Lower lobe of right lung (tissue), 2 donors: ENCODE measurements at regions not wholly inside any gene's neighbourhood (a gene's known extent, or its start where the extent isn't known, plus 50 kb on each side); places are given as distances from the start of the nearest gene placed in this dataset.

Source experiments
- ATAC-seq, 2 donors: fragments of 200-7000 bp; cut with Tn5 transposase; one replicate each; pipeline ENCODE4 v1.9.1; 2020 to 2022; ENCODE audit warnings: mild to moderate bottlenecking in 2 of 2, moderate library complexity in 2 of 2
- DNase-seq: peaks from one replicate; pipeline ENCODE4 v3.0.0-alpha.2; 2020
- H3K27ac ChIP-seq: fragments of 200-600 bp; one replicate; pipeline ENCODE4 v1.8.0; 2022
- H3K27me3 ChIP-seq: fragments of 200-600 bp; one replicate; pipeline ENCODE4 v1.8.0; 2022; ENCODE audit warnings: low read depth
- H3K36me3 ChIP-seq: fragments of 200-600 bp; one replicate; pipeline ENCODE4 v1.8.0; 2022; ENCODE audit warnings: mild to moderate bottlenecking
- H3K4me1 ChIP-seq: fragments of 200-600 bp; one replicate; pipeline ENCODE4 v1.8.0; 2022
- H3K4me3 ChIP-seq: fragments of 200-600 bp; one replicate; pipeline ENCODE4 v1.8.0; 2022; ENCODE audit warnings: mild to moderate bottlenecking
- H3K9me3 ChIP-seq: fragments of 200-600 bp; one replicate; pipeline ENCODE4 v1.8.0; 2022
- intact Hi-C: fragments of 100-400 bp; cut with DNase I; formaldehyde crosslinking; loops from one replicate; pipeline ENCODE4 v1.11.0; 2022
- TF ChIP-seq, protein P1 (sequence below): fragments of 200-600 bp; IDR thresholded peaks from one replicate; pipeline ENCODE4 v1.8.0; 2022; ENCODE audit warnings: antibody characterized with exemption, mild to moderate bottlenecking
- donor health status: DM: no; HTN: yes; CAD: no; lungs with severe emphysema.

DNA sequence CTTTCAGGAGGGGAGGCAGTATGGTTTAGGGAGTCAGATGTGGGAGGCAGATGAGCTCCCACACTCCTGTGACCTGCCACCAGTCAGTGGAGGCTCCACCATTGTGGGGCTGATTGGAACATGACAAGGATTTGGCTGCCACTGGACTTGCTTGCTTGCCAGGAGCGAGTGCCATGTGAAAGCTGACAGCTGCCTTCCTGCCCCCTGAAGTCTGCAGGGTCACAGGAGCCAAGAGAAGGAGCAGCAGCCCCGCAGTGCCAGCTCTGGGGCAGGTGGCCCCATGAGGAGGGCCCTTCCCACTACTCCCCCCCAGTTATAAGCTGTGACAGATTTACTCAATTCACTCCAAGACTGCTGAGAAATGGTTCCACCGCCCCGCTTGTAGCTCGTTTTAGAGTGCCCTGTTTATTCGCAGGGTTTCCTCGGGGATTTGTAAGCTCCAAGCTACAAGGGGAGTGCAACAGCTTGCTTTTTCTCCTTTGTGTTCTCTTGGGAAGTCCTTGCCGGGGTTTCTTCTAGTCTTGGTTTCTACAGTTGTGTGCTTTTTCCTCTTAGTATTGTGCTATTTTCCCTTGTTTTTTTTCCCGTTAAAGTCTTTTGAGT is 414.3 kb downstream of the MEIS1 start:
- TF ChIP-seq, protein P1, sequence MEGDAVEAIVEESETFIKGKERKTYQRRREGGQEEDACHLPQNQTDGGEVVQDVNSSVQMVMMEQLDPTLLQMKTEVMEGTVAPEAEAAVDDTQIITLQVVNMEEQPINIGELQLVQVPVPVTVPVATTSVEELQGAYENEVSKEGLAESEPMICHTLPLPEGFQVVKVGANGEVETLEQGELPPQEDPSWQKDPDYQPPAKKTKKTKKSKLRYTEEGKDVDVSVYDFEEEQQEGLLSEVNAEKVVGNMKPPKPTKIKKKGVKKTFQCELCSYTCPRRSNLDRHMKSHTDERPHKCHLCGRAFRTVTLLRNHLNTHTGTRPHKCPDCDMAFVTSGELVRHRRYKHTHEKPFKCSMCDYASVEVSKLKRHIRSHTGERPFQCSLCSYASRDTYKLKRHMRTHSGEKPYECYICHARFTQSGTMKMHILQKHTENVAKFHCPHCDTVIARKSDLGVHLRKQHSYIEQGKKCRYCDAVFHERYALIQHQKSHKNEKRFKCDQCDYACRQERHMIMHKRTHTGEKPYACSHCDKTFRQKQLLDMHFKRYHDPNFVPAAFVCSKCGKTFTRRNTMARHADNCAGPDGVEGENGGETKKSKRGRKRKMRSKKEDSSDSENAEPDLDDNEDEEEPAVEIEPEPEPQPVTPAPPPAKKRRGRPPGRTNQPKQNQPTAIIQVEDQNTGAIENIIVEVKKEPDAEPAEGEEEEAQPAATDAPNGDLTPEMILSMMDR: no peak
- H3K27ac ChIP-seq: no peak overlapping the region
- peaks cover 21% of the 10 kb centered on the region for H3K4me1 ChIP-seq
- ATAC-seq (peak in 1 of 2 donors; percentile 32), DNase-seq (no peak)
- H3K36me3 ChIP-seq: no peaks in the 10 kb centered on the region
- no peaks in the 10 kb centered on the region for H3K27me3 ChIP-seq
- intact Hi-C loops: no loop called here
- no peaks in the 10 kb centered on the region for H3K9me3 ChIP-seq
- no peak overlapping the region for H3K4me3 ChIP-seq

DNA sequence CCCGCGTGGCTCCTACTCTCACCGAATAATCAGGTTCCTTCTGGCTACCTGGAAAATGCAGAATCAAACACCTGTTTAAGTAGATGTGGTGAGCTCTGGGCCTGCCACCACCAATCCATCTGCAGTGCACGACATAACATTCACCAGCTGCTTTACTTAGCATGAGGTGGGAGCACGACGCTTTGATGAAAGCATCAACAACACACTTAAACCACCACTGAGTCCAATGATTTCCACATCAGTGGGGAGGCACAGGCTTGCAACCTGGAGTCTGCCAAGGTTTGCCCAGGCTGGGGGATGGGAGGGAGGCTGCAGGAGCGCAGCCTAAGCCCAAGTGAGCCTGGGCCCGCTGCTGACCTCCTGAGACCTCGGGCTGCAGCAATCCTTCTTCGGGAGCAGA is 415.5 kb downstream of the MEIS1 start:
- no peaks in the 10 kb centered on the region for H3K27me3 ChIP-seq
- no peak overlapping the region for H3K4me3 ChIP-seq
- no peaks in the 10 kb centered on the region for H3K36me3 ChIP-seq
- TF ChIP-seq, protein P1: no peak
- H3K27ac ChIP-seq: no peak overlapping the region
- peaks cover 22% of the 10 kb centered on the region for H3K4me1 ChIP-seq
- intact Hi-C loops: no loop called here
- no peak for ATAC-seq
- H3K9me3 ChIP-seq: no peaks in the 10 kb centered on the region
- no peak for DNase-seq

DNA sequence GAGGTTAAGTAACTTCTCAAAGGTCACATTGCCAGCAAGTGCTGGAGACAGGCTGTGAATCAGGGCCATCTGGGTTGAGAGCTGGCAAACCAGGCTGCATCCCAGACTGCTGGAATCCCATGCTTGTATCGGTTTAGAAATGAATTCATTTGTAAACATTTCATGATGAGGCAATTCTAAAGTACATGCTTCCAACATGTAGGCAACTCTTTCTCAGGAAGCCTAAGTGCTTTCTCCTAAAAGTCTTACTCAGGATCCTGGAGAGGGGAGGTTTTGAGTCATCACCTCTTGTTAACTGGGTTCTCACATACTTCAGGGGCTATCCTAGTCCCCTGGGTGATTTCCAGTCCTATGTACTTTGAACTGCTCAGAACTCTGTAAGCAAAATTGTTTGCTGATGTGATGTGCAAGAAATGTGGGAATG is 416.5 kb downstream of the MEIS1 start:
- Histone ChIP-seq H3K27ac (no peak overlapping the region), H3K36me3 (no peaks in the 10 kb centered on the region), H3K27me3 (no peaks in the 10 kb centered on the region), H3K4me1 (peaks cover 22% of the 10 kb centered on the region), H3K9me3 (no peaks in the 10 kb centered on the region), H3K4me3 (no peak overlapping the region)
- TF ChIP-seq, protein P1: no peak
- intact Hi-C loops: no loop called here
- ATAC-seq (peak; percentile 62 to 70), DNase-seq (no peak)

DNA sequence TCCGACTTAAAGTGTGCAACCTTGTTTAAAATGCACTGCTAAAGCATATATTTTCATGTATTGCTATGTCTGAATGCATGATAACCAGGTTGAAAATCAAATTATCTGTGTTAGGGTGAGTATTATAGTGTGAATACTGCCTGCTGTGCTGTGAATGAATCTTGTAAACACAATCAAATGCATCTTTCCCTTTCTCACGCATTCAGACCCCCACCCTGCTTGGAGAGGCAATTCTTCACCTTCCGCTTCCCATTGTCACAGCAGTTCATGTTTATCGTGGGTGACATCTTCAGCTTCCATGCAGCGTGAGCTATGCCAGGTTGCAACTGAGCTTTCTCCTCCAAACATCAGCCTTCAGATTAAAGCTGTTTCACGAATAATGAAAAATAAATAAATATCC is 418.0 kb downstream of the MEIS1 start:
- TF ChIP-seq, protein P1: no peak
- no peaks in the 10 kb centered on the region for H3K27me3 ChIP-seq
- H3K9me3 ChIP-seq: no peaks in the 10 kb centered on the region
- ATAC-seq (no peak), DNase-seq (no peak)
- no peak overlapping the region for H3K4me3 ChIP-seq
- no peaks in the 10 kb centered on the region for H3K36me3 ChIP-seq
- H3K27ac ChIP-seq: no peak overlapping the region
- intact Hi-C loops: no loop called here
- peaks cover 22% of the 10 kb centered on the region for H3K4me1 ChIP-seq

DNA sequence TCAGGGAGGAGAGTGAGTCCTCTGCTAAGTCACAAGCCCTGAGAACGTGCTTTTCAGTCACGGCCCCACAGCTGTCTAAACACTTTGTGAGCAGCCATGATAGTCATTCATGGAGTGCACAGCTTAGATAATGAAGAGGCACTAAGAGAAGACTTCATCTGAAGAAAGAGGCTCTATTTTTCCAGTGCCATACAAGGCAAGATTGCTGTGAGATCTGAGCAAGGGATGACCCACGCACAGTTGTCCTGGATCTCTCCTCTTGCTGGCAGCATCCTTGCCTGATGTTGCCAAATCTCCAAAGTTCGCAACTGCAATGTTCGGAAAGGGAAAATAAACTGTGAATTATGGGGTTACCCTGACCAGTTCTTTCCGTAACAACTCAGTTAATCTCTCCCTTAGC is 418.7 kb downstream of the MEIS1 start:
- ATAC-seq (peak in 1 of 2 donors; percentile 11), DNase-seq (no peak)

More for the DNA sequence above, 418.7 kb downstream of the MEIS1 start:
- H3K36me3 ChIP-seq: no peaks in the 10 kb centered on the region
- H3K27me3 ChIP-seq: no peaks in the 10 kb centered on the region
- peaks cover 22% of the 10 kb centered on the region for H3K4me1 ChIP-seq
- no peaks in the 10 kb centered on the region for H3K9me3 ChIP-seq
- intact Hi-C loops: no loop called here
- H3K4me3 ChIP-seq: no peak overlapping the region
- no peak overlapping the region for H3K27ac ChIP-seq
- TF ChIP-seq, protein P1: no peak
